ENCODE measurements at regions not wholly inside any gene's neighbourhood (a gene's known extent, or its start where the extent isn't known, plus 50 kb on each side); places are given as distances from the start of the nearest gene placed in this dataset.

- DNase-seq: no peak
Measured at GRCh38 chr11:110774138-110775014, 62.1 kb upstream of the ARHGAP20 start.

GRCh38 chr11:110773442-110773841 lies 61.2 kb upstream of the ARHGAP20 start:
- no peak for DNase-seq

DNA sequence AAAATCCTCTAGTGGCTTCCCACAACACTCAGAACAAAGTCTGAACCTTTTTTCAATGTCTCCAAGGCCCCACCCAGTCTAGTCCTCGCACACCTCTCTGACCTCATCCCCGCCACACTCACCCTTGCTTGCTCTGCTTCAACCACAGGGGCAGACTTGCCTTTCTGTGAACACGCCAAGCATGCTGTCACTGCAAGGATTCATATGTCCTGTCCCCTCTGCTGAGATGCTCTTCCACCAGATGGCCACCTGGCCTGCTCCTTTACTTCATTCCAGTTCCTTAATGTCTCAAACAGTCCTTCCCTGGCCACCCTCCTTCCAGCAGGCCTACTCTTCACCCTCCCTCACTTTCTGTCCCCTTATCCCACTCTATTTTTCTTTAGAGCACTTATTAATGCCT lies 60.6 kb upstream of the ARHGAP20 start:
- DNase-seq: no peak

DNA sequence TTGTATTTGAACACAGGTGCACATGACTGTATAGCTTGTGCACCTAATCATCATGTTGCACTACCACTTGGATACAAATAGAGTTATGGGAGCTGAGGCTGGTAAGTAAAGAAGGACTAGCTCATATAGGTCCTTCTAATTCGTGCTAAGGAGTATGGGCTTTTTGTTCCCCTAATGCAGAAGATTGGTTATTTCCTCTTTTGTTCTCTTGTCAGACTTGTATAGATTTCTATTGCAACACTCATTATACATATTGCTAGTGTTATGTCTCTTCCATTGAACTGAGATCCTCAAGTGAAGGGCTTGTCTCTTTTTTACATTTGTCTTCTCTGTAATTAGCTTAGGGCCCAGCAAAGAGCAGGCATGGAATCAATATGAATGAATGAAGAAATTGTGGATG lies 54.1 kb upstream of the ARHGAP20 start:
- DNase-seq: no peak

- no peak for DNase-seq
Measured at GRCh38 chr11:110764485-110764884, 52.2 kb upstream of the ARHGAP20 start.

GRCh38 chr11:110763249-110764011 lies 51.2 kb upstream of the ARHGAP20 start:
- no peak for DNase-seq

DNA sequence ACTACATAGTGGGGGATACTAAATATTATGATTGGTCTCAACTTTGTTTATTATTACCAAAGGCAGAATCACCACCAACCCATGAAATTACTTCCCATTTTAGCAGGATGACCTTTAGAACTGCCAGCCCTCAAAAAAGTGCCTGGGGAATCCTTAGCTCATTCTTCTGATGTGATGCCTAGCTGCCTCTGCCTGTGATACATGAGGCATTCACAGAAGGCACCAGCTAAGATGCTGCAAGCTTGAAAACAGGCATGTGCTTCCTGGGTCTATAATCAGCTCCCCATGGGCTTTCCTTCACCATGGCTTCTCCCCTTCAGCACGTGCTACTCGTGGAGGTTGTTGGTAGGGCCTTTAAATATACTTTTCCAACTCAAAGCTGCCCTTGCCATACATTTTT lies 50.4 kb upstream of the ARHGAP20 start:
- DNase-seq: no peak

Measured in CD4-positive, alpha-beta T cell treated with Interferon gamma for 1 hour (primary cell).